Nucleus accumbens (tissue), 56 donors: ENCODE measurements at regions not wholly inside any gene's neighbourhood (a gene's known extent, or its start where the extent isn't known, plus 50 kb on each side); places are given as distances from the start of the nearest gene placed in this dataset.
"Not testable (repeated sequence)": the region's sequence is repeated elsewhere in the genome, so short reads cannot be mapped to it uniquely, and the experiment has no call there.

Experiments used
- DNase-seq, 56 donors: peaks; one replicate each; lab custom pipeline; 2025; lab: John Stamatoyannopoulos, UW

DNA sequence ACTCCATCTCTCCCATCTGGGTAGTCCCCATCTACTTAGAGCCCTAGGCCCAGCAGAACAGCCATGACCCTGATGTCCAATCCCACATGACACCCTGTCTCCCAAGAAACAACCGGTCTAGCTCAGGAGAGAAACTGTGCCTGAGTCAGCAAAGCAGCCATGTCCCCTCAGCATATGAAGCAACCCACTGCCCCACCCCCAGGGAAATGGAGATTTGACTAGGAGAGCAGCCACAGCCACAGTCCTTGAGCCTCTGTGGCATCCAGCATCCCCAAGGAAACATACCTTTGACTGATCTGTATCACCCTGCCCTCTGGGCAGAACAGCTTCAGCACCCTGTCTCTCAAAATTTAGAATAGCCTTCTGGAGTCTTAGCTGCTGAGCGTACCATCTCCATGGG, 641.9 kb upstream of the FBXO33 start:
- no peak for DNase-seq

DNA sequence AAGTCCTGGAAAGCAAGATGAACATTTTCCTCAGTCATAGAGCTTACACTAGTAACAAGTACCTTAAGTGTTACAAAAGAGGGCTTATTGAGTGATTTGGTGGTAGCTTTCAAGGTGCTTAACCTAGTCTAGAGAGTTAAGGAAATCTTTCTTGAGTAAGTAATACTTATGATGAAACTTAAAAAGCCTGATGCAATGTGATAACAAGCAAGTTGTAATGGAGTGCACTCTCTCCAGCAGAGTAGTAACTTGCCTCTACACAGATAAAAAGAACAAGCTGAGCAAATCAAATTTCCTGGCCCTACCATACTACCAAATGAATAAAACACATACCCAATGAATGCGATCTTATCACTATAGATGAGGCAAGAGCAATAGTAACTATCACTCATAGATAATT, 639.9 kb upstream of the FBXO33 start:
- DNase-seq: no peak

DNA sequence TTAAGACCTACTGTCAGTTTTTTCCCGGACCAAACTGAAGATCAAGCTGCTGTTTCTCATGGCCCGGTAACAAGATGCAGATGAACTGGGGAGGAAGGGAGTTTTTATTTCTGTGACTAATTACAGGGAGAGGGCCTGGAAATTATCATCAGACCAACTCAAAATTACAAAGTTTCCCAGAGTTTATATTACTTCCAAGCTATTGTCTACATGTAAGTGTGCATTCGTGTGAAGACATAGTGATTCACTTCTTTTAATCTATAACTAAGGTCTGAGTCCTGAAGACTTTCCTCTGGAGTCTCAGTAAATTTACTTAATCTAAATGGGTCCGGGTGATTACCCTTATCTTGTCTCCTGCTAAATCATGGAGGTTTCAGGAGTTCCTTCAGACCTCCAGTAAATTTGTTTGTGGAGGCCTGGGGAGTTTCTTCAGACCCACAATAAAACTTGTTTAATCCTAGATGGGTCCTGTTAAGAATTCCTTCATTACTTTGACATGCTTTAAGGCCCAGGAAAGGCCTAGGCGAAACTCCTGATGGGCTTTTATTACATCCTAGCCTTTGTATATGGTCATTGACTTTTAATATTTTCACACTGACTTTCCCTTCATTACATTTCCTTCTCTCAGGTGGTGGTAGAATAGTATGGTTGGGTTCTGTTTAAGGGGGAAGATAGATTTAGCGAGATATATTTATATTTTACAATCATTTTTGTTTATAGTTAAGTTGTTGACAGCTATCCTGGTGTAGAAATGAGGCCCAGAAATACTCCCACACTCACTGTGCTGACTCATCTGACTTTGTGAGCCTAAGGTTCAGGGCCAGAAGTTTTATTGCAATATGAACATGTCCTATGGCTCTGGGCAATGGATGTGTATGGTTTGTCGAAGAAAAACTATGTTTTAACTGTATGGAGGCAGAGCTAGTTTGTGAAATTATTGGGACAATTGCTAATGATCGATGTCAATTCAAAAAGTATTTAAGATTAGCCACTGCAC, 627.0 kb upstream of the FBXO33 start:
- DNase-seq: no peak

DNA sequence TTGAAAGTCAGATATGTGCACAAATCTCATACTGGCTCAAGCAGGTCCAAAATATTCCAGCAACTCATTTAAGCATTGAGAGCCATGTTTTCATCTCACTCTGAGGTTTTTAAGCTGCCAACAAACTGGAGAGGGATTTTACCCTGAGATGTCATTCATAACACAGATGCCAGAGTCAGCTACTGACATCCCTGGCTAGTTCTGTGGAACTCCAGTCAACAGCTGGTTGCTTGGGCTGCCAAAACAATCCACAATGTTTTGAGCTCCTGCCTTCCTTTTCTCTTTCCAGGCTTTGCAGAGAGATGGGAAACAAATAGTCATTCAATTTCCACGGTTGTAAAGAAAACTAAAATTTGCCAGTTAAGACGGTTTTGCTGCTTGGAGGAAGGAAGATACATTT, 621.2 kb upstream of the FBXO33 start:
- no peak for DNase-seq

DNA sequence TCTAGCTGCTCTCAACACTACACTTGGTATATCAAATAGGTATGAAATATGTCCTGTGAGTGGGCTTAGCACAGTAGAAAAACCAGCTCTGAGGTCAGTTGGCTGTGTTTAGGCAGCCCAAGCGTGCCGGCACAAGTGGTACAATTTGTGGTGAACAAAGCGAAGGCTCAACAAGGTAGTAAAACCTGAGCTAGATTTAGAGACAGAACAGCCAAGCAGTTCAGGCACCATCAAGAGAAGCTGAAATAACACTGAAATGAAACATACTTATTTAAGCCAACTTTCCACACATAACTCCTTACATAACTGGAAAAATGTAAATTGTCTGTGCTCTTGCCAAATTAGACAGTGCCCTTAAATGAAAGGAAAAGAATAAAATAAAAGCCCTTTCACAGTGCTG, 596.8 kb upstream of the FBXO33 start:
- DNase-seq: no peak

DNA sequence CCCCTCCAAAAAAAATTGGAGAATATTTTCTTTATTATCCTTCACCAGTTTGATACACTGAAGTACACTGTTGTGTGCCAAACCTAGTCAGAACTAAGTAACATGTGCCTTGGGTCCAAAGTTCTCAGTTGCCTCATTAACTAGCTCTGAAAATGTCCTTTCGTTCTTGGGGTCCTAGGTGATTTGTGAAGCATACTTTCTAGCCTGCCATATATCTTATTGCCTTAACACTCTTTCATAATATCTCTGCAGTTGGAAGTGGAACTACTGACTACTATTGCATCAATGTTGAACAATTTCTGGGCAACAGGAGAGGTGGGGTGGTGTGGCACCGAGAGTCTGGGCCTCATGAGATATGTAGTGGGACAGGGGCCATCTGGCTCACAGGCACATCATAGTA, 592.9 kb upstream of the FBXO33 start:
- no peak for DNase-seq

DNA sequence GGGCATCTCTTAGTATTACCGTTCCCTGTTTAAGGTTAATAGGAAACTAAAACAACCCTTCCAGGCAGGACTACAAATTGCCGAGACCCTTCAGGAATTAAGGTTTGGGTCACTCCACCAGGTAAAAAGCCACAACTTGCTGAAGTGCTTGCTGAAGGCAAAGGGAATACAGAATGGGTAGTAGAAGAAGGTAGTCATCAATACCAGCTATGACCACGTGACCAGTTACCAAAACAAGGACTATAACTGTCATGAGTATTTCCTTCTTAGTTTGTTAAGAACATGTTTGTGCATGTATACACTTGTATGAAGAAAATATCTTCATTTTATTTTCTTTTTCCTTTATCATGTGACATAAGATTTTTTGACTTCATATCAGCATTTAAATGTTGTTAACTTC, 578.7 kb upstream of the FBXO33 start:
- DNase-seq: no peak

DNA sequence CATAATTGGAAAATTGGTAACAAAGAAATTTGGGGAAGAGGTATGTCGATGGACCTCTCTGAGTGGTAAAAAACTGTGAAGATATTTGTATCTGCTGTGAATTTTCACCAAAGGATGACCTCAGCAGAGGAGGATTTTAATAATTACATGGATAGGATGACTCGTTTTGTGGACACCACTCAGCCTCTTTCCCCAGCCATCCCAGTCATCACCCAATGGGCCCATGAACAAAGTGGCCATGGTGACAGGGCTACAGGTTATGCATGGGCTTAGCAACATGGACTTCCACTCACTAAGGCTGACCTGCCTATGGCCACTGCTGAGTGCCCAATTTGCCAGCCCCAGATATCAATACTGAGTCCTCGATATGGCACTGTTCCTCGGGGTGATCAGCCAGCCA, 577.5 kb upstream of the FBXO33 start:
- no peak for DNase-seq

DNA sequence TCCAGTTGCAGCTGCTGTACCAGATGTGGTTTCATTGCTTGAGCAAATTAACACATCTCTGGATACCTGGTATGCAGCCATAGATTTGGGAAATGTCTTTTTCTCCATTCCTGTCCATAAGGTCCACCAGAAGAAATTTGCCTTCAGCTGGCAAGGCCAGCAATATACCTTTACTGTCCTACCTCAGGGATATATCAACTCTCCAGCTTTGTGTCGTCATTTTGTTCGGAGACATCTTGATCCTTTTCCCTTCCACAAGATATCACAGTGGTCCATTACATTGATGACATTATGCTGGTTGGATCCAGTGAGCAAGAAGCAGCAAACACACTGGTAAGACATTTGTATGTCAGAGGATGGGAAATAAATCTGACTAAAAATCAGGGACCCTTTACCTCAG, 576.1 kb upstream of the FBXO33 start:
- not testable (repeated sequence) for DNase-seq

DNA sequence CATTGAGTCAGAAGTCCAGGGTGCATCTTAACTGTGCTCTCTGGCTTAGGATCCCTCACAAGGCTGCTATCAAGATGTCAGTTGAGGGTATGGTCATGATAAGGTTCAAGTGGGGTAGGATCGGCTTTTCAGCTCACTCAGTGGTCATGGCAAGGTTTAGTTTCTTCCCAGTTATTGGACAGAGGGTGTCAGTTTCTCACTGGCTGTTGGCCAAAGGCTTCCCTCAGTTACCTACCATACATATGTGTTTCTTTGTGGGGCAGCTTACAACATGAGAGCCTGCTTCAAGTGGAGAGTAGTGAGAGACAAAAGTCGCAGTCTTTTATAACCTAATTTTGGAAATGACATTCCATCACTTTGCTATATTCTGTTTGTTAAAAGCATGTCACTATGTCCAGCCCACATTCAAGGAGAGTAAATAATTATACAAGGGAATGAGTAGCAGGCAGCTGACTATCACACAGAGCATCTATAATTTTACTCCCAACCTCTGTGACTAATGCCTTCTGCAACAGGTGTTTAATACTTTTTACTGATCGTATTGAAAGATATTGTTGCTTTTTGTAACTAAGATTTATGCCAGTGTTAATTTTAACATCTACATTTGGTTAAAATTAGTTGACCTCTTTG, 572.8 kb upstream of the FBXO33 start:
- DNase-seq: no peak

DNA sequence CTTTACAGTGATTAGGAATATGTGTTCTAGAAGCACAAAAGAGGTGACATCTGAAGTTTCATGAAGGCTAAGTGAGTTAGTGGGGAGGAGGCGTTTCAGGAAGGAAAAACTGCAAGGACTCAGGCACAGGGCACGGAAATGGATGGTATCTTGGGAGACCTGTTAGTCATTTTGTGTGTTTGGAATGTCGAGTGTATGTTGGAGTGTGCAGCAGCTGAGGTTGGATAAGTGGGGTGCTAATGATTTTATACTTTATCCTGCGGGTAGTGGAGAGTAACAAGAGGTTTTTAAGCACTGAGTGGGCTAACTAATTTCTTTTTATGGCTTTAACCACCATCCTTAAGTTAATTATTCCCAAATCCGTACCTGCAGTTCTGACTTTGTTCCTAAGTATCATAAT, 571.5 kb upstream of the FBXO33 start:
- no peak for DNase-seq

DNA sequence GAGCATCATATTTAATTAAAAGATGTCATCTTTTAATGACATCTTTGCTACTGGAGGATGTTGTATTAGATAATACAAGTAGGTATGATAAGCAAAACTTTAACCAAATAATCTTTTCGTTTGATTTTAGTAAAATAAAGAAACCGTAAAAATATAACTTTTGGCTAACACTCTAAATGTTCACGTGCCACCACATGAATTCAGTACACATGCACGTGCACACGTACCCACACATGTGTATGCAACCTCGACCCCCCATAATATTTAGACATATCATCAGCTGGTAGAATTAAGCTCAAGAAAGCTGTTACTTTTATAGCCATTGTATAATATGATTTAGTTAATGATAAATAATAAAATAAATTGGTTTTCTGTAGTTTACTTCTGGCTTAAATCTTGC, 566.6 kb upstream of the FBXO33 start:
- no peak for DNase-seq

DNA sequence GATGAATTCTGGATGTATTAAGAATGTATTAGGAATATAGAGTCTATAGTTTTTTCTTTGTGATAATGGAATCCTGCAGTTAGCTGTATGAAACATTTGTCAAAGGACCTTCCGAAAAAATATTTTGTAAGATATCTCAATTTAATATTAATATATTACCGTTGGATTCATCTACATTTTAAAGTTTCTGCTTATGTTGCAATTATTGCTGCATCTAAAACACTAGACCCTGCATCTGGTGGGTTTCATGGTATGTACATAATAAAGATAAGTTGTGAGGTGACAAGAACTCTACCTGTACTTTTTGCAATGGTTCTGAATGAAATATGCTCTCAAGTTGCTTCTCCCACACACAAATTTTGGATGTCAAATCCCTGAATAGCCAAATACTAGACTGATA, 565.9 kb upstream of the FBXO33 start:
- DNase-seq: no peak

DNA sequence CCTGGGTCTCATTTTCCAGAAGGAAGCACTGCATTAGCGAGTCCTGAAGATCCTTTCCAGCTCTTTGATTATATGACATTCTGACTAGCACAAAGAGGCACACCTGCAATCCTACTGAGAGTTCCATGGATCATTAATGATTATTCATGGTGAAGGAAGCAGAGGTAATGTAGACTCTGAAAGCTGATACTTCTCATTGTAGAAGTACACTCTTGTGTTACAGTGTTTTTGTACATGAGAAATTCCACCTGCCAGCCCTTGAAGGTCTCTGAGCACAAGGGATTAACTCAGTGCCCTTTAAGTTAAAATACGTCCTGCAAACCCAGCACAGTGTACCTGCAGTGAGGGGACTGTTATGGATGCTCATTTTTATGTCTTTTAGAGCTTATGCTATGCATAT, 558.8 kb upstream of the FBXO33 start:
- DNase-seq: no peak

DNA sequence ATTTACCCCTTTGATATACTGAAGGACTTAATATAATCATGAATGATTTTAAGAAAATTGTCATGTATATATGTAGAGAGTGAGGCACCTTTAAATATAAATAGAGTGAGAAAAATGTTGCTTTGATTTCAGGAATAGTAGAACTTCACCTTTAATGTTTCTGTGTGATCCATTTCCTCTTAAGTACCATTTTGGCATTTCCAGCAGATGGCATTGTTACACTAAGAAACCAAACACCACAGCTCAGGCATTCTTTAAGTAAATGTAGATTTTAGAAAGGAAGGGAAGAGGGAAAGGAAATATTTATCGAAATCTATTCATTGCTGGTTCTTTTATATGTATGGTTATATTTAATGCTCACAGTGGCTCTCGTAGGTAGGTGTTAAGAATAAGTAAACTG, 556.7 kb upstream of the FBXO33 start:
- DNase-seq: no peak

DNA sequence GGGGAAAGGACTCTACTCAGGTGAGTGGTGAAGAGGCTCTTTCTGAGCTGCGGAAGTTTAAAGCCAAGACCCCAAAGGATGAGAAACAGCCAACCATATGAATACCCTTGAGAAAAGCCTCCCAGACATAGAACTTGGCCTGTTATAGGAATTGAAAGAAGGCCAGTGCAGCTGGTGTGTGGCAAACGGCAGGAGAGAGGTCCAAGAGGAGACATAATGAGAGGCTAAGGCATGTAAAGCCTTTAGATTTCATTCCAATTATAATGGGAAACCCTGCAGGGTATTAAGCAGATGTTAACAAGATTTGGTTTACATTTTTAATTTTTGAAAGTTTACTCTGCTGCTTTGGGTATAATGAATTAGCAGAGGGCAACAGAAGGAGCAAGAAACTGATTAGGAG, 552.1 kb upstream of the FBXO33 start:
- DNase-seq: no peak

DNA sequence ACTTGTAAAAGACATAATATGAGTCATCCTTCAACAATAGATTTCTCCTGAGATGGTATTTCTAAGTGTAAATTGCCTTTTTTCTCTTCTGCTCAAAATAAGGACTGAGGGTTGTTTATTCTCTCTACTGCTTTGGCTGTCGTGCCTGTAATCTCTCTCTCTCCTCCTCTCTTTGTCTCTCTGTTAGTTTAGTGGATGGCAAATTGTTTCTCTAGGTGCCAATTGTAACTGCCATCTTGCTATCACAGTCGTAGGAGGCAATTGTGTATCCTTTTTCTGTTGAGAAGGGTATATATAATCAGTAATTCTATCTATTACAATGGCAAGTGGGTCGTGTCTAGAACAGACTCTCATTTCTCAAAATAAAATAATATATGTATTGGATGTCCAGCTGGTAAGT, 545.0 kb upstream of the FBXO33 start:
- no peak for DNase-seq

DNA sequence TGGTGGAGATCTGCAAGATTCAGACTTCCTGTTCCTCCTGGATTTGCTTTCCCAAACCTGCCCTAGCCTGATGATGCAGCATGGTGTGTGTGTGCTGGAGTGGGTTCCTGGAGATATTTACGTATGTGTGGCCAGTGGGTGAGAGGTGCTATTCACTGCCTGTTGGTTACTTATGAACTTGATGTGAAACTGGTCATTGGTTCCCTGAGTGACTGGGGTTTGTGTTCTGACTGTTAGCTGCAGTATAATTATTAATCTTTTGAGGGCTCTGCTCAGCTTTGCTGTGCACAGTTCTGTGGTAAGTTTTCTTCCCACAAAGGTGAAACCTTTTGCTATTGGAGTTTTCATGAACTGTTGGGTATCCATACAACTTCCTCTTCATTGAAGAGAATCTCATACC, 541.8 kb upstream of the FBXO33 start:
- DNase-seq: no peak

DNA sequence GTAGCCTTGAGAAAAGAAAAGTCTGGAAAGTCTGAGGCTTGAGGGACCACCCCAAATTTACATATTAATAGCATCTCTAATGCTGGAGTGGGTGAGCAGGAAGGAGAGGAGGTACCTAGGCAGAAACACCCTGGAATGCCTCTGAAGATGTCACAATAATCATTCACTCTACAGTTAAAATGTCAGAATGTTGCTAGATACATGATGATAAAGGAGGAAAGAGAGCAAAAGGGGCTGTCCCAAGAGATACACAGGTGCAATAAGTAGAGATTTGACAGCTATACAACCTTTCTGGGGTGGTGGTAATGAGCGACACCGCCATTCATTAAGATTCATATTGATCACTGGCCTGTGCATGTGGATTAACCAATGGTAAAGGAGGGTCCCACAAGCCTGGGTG, 540.5 kb upstream of the FBXO33 start:
- DNase-seq: no peak

DNA sequence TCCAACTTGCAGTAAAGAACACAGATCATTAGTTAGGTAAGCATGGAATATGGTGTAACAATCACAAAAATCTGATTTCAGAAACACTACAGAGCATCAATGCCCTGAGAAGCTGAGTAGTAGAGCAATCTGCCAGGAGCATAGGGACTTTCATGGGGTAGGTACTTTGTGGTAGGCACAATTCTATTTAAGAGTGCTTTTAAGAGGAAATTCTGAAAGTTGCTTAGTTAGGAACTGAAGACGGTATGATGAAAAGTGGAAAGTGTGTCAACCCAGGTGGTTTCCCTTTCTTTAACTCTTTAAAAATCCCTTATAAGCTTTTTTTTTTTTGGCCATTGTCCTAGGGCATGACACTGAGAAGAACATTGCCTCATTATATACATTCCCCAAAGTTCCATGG, 535.7 kb upstream of the FBXO33 start:
- no peak for DNase-seq

DNA sequence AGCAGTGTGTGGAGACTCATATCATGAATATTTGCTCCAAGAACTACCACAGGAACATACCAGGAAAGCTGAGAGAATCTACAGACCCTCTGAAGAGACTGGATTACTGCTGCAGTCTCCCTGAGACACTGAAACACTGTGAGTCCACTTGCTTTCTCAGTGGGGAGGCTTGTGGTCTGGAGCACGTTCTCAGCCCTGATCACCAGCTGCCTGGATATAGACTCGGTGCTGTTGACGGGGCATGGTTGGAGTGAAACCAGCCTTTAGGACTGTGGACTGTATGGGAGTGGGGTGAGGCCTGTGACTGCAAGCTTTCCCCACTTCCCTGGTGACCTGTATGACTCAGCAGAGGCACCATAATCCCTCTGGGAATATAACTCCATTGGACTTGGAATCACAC, 525.8 kb upstream of the FBXO33 start:
- no peak for DNase-seq

DNA sequence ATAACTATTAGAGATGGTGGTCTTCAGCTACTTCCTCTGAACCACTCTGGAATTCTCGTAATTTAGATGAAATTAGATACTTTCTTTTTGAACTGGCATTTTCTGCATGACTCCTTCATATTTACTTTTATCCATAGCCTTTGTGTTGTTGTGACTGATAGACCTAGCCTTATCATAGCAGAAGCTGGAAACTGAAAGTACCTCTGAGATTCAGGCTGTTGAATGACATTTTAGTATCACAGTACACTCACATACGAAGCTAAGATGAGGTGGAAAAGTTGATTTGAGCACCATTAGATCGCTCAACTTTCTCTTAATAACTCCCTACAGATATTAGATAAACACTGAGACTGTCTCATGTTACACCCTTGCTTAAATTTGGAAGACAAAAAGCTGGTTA, 525.1 kb upstream of the FBXO33 start:
- DNase-seq: no peak
